Ovary (tissue), 7 donors: ENCODE measurements at regions not wholly inside any gene's neighbourhood (a gene's known extent, or its start where the extent isn't known, plus 50 kb on each side); places are given as distances from the start of the nearest gene placed in this dataset.

Source experiments
- DNase-seq, 5 donors: peaks; one replicate each; pipeline ENCODE4 v3.0.0-alpha.2; 2019 to 2020
- H3K27ac ChIP-seq, 2 donors: fragments of 200-600 bp; one replicate each; pipeline versions ENCODE4 v1.5.1 to v1.8.0; 2019 to 2022
- H3K27me3 ChIP-seq: fragments of 200-600 bp; one replicate; pipeline ENCODE4 v1.8.0; 2022
- H3K36me3 ChIP-seq: fragments of 200-600 bp; sonication (generic); one replicate; pipeline ENCODE4 v1.5.1; 2019
- H3K4me1 ChIP-seq: one replicate; pipeline ENCODE4 v1.8.1; 2013; ENCODE audit warnings: mild to moderate bottlenecking, moderate library complexity; ENCODE audit not compliant: insufficient read depth
- H3K4me3 ChIP-seq: fragments of 200-600 bp; sonication (generic); one replicate; pipeline ENCODE4 v1.5.1; 2017
- H3K9me3 ChIP-seq, 2 donors: fragments of 200-600 bp in 1 of 2; sonication (generic) in 1 of 2; one replicate each; pipeline versions ENCODE4 v1.5.1 to v1.8.1; 2013 to 2019; ENCODE audit warnings: mild to moderate bottlenecking in 1 of 2, moderate library complexity in 1 of 2
- CTCF ChIP-seq, 3 donors: fragments of 450-650 bp in 2 of 3; fragments of 200-600 bp in 1 of 3; IDR thresholded peaks; one replicate each; pipeline versions ENCODE4 v1.5.1 to v1.8.0; 2016 to 2022; ENCODE audit warnings: antibody characterized with exemption in 3 of 3, mild to moderate bottlenecking in 1 of 3
- EP300 ChIP-seq: sonication (generic); formaldehyde crosslinking; IDR thresholded peaks from one replicate; pipeline ENCODE4 v1.6.1; 2017; ENCODE audit warnings: antibody characterized with exemption
- POLR2A ChIP-seq: fragments of 450-650 bp; IDR thresholded peaks from one replicate; pipeline ENCODE4 v1.6.1; 2017; ENCODE audit warnings: antibody characterized with exemption, mild to moderate bottlenecking, moderate library complexity
- WGBS, 3 donors: extraction: QIAGEN DNeasy Blood & Tissue Kit in 1 of 3; methylation state at CpG; one replicate each; pipeline versions ENCODE4 v1.1.5 to v1.1.7; 2013 to 2017; 5-methylcytosine and 5-hydroxymethylcytosine counted together
- intact Hi-C, 4 donors: fragments of 100-400 bp; cut with DNase I; formaldehyde crosslinking; loops; one replicate each; pipeline versions ENCODE4 v1.11.0 to v1.15.1; 2022 to 2023
- donor health status: DM: no; HTN: no; CAD: no; lungs with moderate emphysema.
- donor health status: DM: no; HTN: no; CAD: no.
- donor health status: Bipolar disorder and iron deficiency.
- donor health status: DM: no; HTN: no; CAD: no.
- donor health status: DM: yes; HTN: yes; CAD: no.

DNA sequence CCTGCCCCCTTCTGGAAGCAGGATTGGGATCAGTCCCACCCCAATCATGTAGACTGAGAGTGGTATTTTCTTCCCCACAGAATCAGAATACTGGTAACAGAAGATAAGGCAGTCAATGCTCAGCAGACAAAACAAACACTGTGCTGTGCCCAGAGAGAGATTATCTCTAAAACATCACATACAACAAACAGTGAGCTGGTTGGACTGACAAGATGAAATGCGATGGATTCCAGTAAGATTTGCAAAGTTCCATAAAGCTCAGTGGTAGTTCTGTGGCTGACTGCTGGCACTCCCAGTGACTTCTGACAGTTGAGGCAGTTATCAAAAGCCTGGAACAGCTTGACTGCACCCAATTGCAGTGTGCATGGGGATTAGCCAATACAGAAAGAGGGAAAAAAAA, 311.5 kb upstream of the MGAT5 start:
- Histone ChIP-seq H3K27ac (no peak overlapping the region), H3K4me3 (no peak overlapping the region), H3K27me3 (no peaks in the 10 kb centered on the region), H3K4me1 (peaks cover 6% of the 10 kb centered on the region), H3K36me3 (no peaks in the 10 kb centered on the region), H3K9me3 (no peaks in the 10 kb centered on the region)
- 83 to 100% (median 97%) methylated on average over 1 of the region's 1 CpG for WGBS, 3 donors
- DNase-seq = no peak
- no peak for TF ChIP-seq CTCF (IDR thresholded peaks at IDR 0.05)
- no peak for TF ChIP-seq POLR2A
- TF ChIP-seq EP300 = no peak
- intact Hi-C loops = no loop called here

DNA sequence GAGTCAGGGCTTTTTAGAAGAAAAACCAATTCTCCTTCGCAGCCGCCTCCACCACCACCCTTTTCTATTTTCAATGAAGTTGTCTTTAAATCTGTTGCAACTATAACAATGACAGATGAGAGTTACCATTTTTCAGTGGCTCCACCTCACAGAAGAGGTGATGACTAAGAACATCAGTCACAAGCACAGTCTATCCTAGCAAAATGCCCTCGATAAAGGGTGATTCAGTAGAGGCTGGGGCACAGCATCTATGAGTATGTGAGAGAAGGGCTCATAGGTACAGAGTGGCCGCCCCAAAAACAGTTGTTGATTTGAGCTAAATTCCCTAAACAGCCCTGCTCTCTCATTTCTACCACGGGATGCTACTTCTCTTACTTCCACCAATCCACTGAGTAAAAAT, 310.8 kb upstream of the MGAT5 start:
- WGBS, 3 donors = 88 to 93% (median 90%) methylated on average over 5 of the region's 5 CpGs
- no peak for DNase-seq
- Histone ChIP-seq H3K4me3 (no peak overlapping the region), H3K4me1 (peaks cover 6% of the 10 kb centered on the region), H3K36me3 (no peaks in the 10 kb centered on the region), H3K9me3 (no peaks in the 10 kb centered on the region), H3K27me3 (no peaks in the 10 kb centered on the region), H3K27ac (no peak overlapping the region)
- no peak for TF ChIP-seq CTCF (IDR thresholded peaks at IDR 0.05)
- TF ChIP-seq POLR2A = no peak
- TF ChIP-seq EP300 = no peak
- intact Hi-C loops = no loop called here

GRCh38 chr2:133945089-133945488, 308.8 kb upstream of the MGAT5 start:
- TF ChIP-seq POLR2A (no peak), CTCF (IDR thresholded peaks at IDR 0.05) (no peak)
- no peaks in the 10 kb centered on the region for H3K36me3 ChIP-seq
- no peaks in the 10 kb centered on the region for H3K27me3 ChIP-seq
- no peak for DNase-seq
- H3K27ac ChIP-seq = no peak overlapping the region
- peaks cover 6% of the 10 kb centered on the region for H3K4me1 ChIP-seq
- no peak overlapping the region for H3K4me3 ChIP-seq
- 78 to 86% (median 84%) methylated on average over 3 of the region's 3 CpGs for WGBS, 3 donors
- H3K9me3 ChIP-seq = no peaks in the 10 kb centered on the region
- intact Hi-C loops = no loop called here

- no peaks in the 10 kb centered on the region for H3K9me3 ChIP-seq
- H3K4me3 ChIP-seq = no peak overlapping the region
- no peak overlapping the region for H3K27ac ChIP-seq
- intact Hi-C loops = no loop called here
- no peaks in the 10 kb centered on the region for H3K4me1 ChIP-seq
- no peak for TF ChIP-seq CTCF (IDR thresholded peaks at IDR 0.05)
- TF ChIP-seq POLR2A = no peak
- no peak for TF ChIP-seq EP300
- WGBS, 3 donors = 85 to 88% (median 87%) methylated on average over 1 of the region's 1 CpG
- no peaks in the 10 kb centered on the region for H3K27me3 ChIP-seq
- H3K36me3 ChIP-seq = no peaks in the 10 kb centered on the region
- no peak for DNase-seq
Measured at GRCh38 chr2:133947057-133947456, 306.8 kb upstream of the MGAT5 start.
